SK-N-SH treated with all-trans-retinoic acid at 6 μM for 48 hours (cell line): ENCODE measurements at regions not wholly inside any gene's neighbourhood (a gene's known extent, or its start where the extent isn't known, plus 50 kb on each side); places are given as distances from the start of the nearest gene placed in this dataset.

Experiments
- ARNTL ChIP-seq: fragments of 450-650 bp; formaldehyde crosslinking; IDR thresholded peaks from 2 replicates; pipeline ENCODE4 v1.5.0; 2020; ENCODE audit warnings: low read depth, mild to moderate bottlenecking, moderate library complexity, borderline replicate concordance
- BACH2 ChIP-seq: fragments of 250-450 bp; sonication (Bioruptor Pico); IDR thresholded peaks from 2 replicates; pipeline ENCODE4 v1.9.0; 2021; ENCODE audit warnings: mild to moderate bottlenecking, borderline replicate concordance
- CSDC2 ChIP-seq: fragments of 250-450 bp; sonication (Bioruptor Pico); IDR thresholded peaks from 2 replicates; pipeline ENCODE4 v1.5.0; 2020; ENCODE audit warnings: mild to moderate bottlenecking, moderate library complexity
- ESRRG ChIP-seq: fragments of 250-450 bp; sonication (Bioruptor Pico); IDR thresholded peaks from 2 replicates; pipeline ENCODE4 v1.6.1; 2021; ENCODE audit warnings: mild to moderate bottlenecking
- ISL1 ChIP-seq: fragments of 250-450 bp; sonication (Bioruptor Pico); IDR thresholded peaks from 2 replicates; pipeline ENCODE4 v2.1.2; 2022; ENCODE audit warnings: mild to moderate bottlenecking, moderate library complexity
- RARB ChIP-seq: fragments of 250-450 bp; sonication (Bioruptor Pico); IDR thresholded peaks from 2 replicates; pipeline ENCODE4 v1.8.0; 2021; ENCODE audit warnings: mild to moderate bottlenecking, moderate library complexity
- TCF4 ChIP-seq: fragments of 250-450 bp; sonication (Bioruptor Pico); IDR thresholded peaks from 2 replicates; pipeline ENCODE4 v1.8.0; 2021; ENCODE audit warnings: mild to moderate bottlenecking, moderate library complexity, borderline replicate concordance
- ZFP3 ChIP-seq: fragments of 250-450 bp; sonication (Bioruptor Pico); IDR thresholded peaks from 2 replicates; pipeline ENCODE4 v1.5.0; 2020; ENCODE audit warnings: mild to moderate bottlenecking, moderate library complexity
- ZFP30 ChIP-seq: fragments of 450-650 bp; formaldehyde crosslinking; IDR thresholded peaks from 2 replicates; pipeline ENCODE4 v1.5.0; 2022; ENCODE audit warnings: mild to moderate bottlenecking, moderate library complexity
- TF ChIP-seq, protein P1 (sequence below): fragments of 250-450 bp; sonication (Bioruptor Pico); IDR thresholded peaks from 2 replicates; pipeline ENCODE4 v1.8.0; 2020; ENCODE audit warnings: mild to moderate bottlenecking, moderate library complexity, borderline replicate concordance
- TF ChIP-seq, protein P2 (sequence below): fragments of 250-450 bp; sonication (Bioruptor Pico); IDR thresholded peaks from 2 replicates; pipeline ENCODE4 v1.5.1; 2020; ENCODE audit warnings: low read depth, mild to moderate bottlenecking, moderate library complexity

DNA sequence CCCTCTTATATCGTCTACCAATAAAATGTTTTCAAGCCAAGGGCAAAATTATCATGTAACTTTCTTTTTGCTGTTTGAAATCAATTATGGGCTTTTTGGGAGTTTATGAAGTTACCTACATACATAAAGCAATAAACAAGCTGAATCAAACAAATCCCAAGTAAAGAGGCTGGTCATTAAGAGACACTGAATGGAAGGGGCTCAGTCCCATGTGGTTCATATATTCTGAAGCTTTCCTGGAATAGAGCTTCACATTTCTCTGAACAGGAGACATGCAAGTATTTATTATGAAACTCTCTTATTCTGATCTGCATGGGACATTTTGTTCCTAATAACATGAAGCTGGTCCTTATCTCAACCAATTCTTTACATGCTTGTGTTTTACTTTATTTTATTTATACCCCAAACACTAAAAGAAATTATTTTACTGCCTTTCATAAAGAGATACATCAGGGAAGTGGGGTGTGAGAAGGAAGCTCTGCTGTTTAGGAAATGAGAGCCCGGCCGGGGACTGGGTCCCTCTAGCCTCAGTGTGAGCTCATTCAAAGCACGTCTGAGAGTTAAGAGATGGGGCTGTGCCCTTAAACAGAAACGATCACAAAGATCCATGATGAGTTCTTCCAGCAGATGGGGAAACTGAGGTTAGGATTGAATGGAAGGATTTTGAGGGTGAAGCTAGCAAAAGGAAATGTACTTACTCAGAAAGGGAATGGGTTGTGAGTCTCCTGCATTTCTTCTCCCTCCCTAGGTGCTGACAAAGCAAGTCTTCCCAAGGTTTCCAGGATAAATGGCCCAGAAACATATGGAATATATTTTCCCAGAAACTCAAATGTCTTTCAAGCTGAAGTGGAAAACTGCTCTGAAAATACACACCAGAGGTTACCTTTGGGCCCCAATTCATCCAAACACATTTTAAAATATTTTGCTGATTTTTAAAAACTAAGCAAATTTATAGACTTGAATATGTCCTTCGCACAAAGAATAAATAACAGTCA, 93.1 kb upstream of the LNX1 start:
- TF ChIP-seq CSDC2 (CRISPR knock-in tag) (no peak), ZFP3 (no peak), ARNTL (CRISPR knock-in tag) (no peak), ISL1 (CRISPR knock-in tag) (no peak), TCF4 (CRISPR knock-in tag) (no peak), BACH2 (CRISPR knock-in tag) (no peak), ZFP30 (CRISPR knock-in tag) (no peak), RARB (CRISPR knock-in tag) (no peak), ESRRG (CRISPR knock-in tag) (no peak)
- TF ChIP-seq, protein P1, sequence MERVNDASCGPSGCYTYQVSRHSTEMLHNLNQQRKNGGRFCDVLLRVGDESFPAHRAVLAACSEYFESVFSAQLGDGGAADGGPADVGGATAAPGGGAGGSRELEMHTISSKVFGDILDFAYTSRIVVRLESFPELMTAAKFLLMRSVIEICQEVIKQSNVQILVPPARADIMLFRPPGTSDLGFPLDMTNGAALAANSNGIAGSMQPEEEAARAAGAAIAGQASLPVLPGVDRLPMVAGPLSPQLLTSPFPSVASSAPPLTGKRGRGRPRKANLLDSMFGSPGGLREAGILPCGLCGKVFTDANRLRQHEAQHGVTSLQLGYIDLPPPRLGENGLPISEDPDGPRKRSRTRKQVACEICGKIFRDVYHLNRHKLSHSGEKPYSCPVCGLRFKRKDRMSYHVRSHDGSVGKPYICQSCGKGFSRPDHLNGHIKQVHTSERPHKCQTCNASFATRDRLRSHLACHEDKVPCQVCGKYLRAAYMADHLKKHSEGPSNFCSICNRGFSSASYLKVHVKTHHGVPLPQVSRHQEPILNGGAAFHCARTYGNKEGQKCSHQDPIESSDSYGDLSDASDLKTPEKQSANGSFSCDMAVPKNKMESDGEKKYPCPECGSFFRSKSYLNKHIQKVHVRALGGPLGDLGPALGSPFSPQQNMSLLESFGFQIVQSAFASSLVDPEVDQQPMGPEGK (CRISPR knock-in tag), result no peak
- TF ChIP-seq, protein P2, sequence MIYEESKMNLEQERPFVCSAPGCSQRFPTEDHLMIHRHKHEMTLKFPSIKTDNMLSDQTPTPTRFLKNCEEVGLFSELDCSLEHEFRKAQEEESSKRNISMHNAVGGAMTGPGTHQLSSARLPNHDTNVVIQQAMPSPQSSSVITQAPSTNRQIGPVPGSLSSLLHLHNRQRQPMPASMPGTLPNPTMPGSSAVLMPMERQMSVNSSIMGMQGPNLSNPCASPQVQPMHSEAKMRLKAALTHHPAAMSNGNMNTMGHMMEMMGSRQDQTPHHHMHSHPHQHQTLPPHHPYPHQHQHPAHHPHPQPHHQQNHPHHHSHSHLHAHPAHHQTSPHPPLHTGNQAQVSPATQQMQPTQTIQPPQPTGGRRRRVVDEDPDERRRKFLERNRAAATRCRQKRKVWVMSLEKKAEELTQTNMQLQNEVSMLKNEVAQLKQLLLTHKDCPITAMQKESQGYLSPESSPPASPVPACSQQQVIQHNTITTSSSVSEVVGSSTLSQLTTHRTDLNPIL (CRISPR knock-in tag), result no peak
